GM19324 (cell line): ENCODE measurements at regions not wholly inside any gene's neighbourhood (a gene's known extent, or its start where the extent isn't known, plus 50 kb on each side); places are given as distances from the start of the nearest gene placed in this dataset.
"Not testable (repeated sequence)": the region's sequence is repeated elsewhere in the genome, so short reads cannot be mapped to it uniquely, and the experiment has no call there.

Source experiments
- ATAC-seq: cut with Tn5 transposase; IDR thresholded peaks from one replicate; pipeline ENCODE4 v1.9.1; 2021; ENCODE audit warnings: mild to moderate bottlenecking, moderate library complexity; ENCODE audit not compliant: unreplicated experiment, low FRiP score

GRCh38 chr2:230593765-230594164 lies 118.9 kb upstream of the CAB39 start:
- ATAC-seq = no peak

DNA sequence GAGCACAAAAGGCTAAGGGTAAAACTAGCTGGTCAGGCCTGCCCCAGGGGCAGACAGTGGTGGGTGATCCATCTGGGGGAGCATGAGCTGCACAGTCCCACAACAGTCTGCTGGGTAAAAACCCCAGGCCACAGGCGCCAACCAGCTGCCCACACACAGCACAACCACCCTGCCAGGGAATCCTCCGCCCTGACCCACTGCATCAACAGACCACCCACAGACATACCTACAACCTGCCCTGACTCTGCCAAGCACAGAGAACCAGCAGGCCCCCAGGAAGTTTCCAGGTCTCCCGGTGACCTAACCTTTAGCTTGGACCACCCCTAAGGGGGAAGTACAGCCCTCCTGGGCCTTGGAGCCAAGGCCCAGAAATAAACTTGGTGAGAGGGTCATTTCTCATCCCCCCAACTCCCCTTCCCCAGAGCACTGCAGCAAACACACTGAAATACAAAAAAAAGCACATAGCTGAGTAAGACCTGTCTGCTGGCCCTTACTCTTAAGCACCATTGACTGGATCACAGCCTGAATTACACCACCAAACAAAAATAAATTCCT lies 118.3 kb upstream of the CAB39 start:
- no peak for ATAC-seq

DNA sequence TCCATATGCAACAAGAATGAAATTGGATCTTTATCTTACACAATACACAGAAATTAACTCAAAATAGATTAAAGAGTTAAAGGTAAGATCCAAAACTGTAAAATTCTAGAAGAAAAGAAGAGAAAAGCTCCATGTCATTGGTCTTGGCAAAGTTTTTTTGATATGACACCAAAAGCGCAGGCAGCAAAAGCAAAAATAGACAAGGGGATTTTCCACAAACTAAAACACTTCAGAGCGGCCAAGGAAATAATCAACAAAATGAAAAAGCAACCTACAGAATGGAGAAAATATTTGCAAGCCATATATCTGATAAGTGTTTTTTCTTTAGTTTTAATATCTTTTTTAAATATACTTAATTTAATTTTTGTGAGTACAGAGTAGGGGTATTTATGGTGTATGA lies 112.8 kb upstream of the CAB39 start:
- no peak for ATAC-seq

GRCh38 chr2:230600285-230600684 lies 112.4 kb upstream of the CAB39 start:
- ATAC-seq = no peak

GRCh38 chr2:230600881-230601280 lies 111.8 kb upstream of the CAB39 start:
- ATAC-seq = no peak

- no peak for ATAC-seq
Observed at GRCh38 chr2:230601510-230601909, 111.1 kb upstream of the CAB39 start.

DNA sequence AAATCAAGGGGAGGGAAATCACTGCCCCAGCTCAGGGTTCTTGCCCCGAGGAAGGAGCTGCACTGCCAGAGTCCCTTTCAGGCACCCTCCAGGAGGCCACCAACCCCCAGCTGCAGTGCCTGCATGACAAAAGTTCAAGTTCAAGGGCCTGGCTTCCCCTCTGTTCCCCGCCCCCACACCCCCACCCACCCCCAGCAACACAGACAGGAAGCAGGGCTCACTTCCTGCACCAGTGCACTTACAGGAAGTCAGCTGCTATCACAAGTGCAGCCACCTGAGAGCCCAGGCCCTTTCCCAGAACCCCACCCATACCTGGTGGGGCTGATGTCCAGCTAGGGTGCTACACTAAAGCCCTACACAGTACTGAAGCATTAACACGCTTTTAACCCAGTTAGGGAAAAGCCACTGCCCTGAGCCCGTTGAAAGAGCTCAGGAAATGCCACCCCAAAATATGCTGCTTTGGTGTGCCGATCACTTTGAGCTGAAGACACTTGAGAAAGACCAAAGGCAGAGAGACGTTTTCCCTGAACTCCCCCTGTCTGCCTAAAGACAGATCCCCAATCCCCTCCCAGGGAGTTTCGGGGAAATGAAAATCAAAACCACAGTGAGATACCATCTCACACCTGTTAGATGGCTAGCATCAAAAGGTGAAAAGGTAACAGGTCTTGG lies 109.9 kb upstream of the CAB39 start:
- ATAC-seq = peak; percentile 85

DNA sequence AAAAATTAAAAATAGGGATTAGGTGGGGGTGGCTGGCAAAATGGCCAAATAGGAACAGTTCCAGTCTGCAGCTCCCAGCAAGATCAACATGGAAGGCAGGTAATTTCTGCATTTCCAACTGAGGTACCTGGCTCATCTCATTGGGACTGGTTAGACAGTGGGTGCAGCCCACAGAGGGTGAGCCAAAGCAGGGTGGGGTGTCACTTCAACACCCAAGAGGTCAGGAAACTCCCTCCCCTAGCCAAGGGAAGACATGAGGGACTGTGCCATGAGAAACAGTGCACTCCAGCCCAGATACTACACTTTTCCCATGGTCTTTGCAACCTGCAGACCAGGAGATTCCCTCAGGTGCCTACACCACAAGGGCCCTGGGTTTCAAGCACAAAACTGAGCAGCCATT lies 109.3 kb upstream of the CAB39 start:
- ATAC-seq = not testable (repeated sequence)

DNA sequence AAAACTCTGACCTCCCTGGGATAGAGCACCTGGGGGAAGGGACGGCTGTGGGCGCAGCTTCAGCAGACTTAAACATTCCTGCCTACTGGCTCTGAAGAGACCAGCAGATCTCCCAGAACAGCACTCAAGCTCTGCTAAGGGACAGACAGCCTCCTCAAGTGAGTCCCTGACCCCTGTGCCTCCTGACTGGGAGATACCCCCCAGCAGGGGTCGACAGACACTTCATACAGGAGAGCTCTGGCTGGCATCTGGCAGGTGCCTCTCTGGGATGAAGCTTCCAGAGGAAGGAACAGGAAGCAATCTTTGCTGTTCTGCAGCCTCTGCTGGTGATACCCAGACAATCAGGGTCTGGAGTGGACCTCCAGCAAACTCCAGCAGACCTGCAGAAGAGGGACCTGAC lies 108.5 kb upstream of the CAB39 start:
- ATAC-seq = not testable (repeated sequence)

GRCh38 chr2:230614040-230614439 lies 98.6 kb upstream of the CAB39 start:
- ATAC-seq = no peak

DNA sequence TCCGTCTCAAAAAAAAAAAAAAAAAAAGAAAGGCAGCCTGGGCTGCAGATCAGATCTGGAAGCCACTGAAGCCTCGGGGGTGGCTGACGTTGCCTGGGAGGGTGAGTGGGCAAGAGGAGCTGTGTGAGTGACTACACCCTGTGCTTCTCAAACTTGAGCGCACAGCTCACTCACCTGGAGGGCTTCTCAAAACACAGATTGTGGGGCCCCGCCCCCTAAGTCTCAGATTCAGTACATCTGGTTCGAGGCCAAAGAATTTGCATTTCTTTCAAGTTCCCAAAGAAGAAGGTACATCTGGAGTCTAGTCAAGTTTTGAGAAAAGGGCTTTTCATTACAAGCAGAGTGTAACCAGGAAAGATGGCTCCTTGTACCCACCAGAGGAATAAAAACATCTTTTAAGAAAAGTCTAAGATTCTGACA lies 97.7 kb upstream of the CAB39 start:
- peak; percentile 82 for ATAC-seq

DNA sequence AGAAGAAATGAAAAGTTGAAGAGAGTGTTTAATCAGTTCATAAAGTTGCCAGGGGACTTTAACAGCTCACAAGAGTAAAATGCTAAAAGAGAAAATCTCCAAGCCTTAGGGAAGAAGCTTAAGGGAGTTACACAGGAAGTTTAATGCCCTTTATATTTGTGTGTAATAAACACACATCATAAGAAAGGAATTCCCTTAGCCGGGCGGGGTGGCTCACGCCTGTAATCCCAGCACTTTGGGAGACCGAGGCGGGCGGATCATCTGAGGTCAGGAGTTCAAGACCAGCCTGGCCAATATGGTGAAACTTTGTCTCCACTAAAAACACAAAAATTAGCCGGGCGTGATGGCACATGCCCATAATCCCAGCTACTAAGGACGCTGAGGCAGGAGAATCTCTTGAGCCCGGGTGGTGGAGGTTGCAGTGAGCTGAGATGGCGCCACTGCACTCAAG lies 95.4 kb upstream of the CAB39 start:
- ATAC-seq = not testable (repeated sequence)

- no peak for ATAC-seq
Observed at GRCh38 chr2:230619491-230619890, 93.2 kb upstream of the CAB39 start.

DNA sequence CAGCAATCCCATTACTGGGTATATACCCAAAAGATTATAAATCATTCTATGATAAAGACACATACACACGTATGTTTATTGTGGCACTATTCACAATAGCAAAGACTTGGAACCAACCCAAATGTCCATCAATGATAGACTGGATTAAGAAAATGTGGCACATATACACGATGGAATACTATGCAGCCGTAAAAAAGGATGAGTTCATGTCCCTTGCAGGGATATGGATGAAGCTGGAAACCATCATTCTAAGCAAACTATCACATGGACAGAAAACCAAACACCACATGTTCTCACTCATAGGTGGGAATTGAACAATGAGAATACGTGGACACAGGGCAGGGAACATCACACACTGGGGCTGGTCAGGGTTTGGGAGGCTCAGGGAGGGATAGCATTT lies 87.4 kb upstream of the CAB39 start:
- ATAC-seq = not testable (repeated sequence)

GRCh38 chr2:230627091-230627490 lies 85.6 kb upstream of the CAB39 start:
- ATAC-seq = not testable (repeated sequence)

GRCh38 chr2:230627806-230628724 lies 84.6 kb upstream of the CAB39 start:
- no peak for ATAC-seq

DNA sequence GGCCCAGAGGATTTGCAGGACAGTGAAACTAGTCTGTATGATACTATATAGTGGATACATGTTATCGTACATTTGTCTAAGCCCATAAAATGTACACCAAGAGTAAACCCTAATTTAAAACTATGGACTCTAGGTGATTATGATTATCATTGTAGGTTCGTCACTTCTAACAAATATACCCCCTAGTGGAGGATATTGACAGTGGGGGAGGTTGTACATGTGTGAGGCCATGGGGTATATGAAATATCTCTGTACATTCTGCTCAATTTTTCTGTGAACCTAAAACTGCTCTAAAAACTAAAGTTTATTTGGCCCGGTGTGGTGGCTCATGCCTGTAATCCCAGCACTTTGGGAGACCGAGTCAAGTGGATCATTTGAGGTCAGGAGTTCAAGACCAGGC lies 81.2 kb upstream of the CAB39 start:
- ATAC-seq = no peak

DNA sequence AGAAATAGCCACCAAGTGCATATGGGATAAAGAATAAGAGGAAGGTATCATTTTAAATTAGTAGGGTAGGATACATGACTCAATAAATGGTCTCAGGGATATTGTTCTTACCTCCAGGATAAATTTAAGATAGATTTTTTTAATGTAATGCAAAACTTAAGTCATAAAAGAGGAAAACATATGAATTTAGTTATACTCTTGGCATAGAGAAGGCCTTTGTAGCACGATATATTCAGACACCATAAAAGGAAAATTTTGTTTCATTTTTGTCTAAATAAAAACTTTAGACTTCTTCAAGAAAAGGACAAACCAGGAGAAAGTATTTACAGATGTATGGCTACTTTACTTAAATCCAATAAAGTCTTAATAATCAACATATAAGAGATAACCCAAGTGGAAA lies 78.5 kb upstream of the CAB39 start:
- ATAC-seq = no peak

GRCh38 chr2:230634721-230635313 lies 77.8 kb upstream of the CAB39 start:
- ATAC-seq = not testable (repeated sequence)

DNA sequence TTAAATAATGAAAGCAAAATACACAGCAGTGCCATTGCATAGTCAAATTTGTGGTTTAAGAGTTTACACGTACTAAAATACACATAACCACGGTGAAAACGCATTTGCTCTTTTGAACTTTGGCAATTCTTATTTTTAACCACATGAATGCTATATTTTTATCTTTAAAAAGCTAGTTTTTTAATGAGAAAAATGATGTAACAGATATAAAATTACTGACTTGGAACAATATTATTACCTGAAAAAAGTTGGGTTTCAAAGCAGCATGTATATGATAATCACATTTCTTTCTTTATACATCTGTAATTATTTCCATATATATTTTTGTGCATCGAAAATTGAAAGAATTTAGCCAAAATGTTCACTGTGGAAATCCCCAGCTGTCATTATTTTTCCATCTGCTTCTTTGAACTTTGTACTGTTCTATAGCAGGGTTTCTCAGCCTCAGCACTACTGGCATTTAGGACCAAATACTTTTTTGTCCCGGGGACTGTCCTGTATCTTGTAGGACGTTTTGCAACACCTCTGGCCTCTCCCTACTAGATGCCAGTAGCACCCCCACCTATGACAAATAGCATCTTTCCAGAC lies 75.9 kb upstream of the CAB39 start:
- no peak for ATAC-seq

GRCh38 chr2:230637486-230637885 lies 75.2 kb upstream of the CAB39 start:
- ATAC-seq = not testable (repeated sequence)
